ENCODE measurements at regions not wholly inside any gene's neighbourhood (a gene's known extent, or its start where the extent isn't known, plus 50 kb on each side); places are given as distances from the start of the nearest gene placed in this dataset.
"Not testable (repeated sequence)": the region's sequence is repeated elsewhere in the genome, so short reads cannot be mapped to it uniquely, and the experiment has no call there.

DNA sequence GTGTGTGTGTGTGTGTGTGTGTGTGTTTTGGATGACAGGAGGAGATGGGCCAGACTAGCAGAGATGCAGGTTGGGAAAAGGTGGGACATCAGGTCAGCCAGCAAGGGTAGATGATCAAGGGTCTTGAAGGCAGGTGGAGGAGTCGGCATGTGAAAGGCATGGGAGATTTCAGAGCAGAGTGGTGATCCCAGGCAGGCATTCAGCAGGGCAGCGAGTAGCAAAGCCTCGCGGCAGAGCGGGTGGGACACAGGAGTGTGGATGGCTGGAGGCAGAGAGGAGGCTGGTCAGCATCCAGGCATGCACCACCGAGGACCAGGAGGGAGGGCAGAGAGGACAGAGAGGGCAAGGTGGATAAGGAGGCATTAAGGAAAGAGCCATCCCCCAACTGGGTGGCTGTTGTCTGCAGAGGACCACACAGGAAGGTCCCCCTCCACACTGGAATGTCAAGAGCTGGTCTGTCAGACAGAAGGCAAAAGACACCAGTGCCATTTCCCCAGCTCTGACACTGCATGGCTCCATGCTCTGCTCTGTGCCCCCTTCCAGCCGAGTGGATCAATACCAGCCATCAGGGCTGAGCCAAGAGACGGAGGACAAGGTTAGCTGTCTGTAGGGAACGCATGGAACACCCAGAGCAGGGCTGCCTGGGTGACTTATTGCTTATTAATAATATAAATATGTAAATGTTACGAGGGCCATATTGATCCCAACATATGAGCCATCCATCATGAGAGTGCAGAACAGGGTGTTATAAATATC, 74.8 kb upstream of the RPL38 start:
- DNase-seq: no peak

DNA sequence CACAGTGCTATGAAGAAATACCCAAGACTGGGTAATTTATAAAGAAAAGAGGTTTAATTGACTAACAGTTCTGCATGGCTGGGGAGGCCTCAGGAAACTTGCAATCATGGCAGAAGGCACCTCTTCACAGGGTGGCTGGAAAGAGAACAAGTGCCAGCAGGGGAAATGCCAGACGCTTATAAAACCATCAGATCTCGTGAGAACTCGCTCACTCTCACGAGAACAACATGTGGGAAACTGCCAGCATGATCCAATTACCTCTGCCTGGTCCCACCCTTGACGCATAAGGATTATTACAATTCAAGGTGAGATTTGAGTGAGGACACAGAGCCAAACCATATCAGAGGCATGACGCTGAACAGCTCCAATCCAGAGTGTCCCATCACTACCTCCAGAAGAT, 73.7 kb upstream of the RPL38 start:
- not testable (repeated sequence) for DNase-seq

DNA sequence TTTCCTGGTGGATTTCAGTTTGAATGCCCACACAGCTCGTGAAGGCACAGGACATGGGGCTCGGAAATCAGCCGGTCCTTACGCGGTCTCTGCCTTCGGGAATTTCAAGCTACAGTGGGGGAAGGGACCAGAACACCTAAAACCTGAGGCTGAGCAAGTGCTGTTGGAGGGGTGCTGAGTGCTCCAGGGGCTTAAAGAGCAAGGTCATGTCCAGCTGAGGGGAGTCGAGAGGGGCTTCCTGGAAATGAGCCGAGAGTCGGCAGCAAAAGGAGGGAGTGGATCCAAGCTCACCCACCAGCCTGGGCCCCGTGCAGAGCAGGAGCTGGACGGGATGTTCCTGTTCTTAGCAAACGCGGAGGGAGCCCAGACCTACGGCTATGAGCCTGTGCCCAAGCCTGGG, 73.2 kb upstream of the RPL38 start:
- no peak for DNase-seq

DNA sequence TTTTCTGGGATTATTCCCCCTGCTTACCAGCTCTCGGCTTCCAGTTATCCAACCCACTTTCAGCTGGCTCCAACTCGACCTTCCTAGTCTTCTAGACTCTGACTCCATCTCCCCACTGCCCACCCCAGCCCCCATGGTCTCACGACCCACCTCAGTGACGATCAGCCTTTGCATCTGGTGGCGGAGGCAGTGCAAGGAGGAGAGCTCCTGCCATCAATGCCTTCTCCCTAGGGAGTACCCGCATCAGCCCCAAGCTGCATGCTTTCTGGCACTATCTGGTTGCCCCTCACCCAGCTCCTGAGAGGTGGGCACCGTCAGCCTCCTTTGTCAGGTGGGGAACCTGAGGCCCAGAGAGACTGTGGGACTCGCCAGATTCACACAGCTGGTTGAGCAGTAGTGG, 72.6 kb upstream of the RPL38 start:
- no peak for DNase-seq

DNA sequence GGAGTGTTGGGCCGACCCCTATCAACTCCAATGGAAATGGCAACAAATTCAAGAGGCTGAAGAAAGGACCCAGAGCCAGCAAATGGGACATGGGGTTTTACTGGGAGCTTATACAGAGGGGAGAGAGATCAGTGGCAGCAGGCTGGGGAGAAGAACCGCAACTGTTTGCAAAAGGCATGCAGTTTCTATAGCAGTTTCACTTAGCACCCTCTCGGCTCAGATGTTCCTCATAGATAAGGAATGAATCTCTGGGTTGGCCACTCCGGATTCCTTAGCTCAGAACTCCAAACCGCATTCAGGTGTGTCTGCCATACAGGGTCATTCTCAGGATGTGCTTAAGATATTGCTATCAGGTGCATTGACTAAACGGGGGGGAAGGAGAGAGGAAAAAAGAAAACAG, 71.1 kb upstream of the RPL38 start:
- DNase-seq: no peak

DNA sequence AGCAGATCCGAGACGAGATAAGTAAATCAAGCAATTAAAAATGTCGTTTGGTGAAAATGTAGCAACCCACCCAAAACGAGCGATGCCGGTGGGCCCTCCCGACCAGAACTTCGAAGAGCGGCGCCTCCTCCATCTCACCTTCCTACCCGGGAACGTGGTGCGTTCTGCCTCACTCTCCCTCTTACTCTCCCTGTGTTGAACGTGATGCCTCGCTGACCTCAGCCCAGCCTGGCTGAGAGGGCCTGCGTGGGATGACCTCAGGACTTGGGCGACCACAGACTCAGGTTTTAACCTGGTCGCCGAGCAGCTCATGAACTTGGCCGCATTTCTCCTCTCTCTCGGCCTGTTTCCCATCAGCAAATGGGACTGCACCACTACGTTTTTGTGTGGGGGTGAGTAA, 69.7 kb upstream of the RPL38 start:
- no peak for DNase-seq

DNA sequence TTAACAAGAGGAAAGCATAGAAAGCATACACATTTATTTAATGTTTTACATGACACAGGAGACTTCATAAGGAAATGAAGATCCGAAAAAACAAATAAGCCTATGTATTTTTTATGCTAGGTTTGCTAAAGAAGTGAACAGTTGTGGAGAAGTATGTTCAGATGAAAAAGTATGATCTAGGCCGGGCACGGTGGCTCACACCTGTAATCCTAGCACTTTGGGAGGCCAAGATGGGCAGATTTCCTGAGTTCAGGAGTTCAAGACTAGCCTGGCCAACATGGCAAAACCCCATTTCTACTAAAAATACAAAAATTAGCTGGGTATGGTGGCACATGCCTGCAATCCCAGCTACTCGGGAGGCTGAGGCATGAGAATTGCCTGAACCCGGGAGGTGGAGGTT, 69.2 kb upstream of the RPL38 start:
- not testable (repeated sequence) for DNase-seq

DNA sequence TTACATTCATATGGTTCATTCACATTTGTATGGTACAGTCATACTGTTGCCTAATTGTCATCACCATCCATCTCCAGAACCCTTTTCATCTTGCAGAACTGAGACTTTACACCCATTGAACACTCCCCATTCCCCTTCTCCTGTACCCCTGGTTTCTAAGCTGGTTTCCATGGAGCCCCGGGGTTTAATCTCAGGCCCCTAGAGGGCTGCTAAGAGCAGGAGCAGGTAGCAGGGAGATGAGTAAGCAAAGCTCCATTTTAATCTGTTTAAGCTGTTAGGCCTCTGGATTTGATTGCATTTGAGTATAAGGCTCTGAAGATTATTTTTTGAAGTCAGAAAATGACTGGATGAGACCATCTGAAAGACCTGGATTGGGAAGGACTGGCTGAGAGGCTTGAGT, 68.5 kb upstream of the RPL38 start:
- DNase-seq: no peak

DNA sequence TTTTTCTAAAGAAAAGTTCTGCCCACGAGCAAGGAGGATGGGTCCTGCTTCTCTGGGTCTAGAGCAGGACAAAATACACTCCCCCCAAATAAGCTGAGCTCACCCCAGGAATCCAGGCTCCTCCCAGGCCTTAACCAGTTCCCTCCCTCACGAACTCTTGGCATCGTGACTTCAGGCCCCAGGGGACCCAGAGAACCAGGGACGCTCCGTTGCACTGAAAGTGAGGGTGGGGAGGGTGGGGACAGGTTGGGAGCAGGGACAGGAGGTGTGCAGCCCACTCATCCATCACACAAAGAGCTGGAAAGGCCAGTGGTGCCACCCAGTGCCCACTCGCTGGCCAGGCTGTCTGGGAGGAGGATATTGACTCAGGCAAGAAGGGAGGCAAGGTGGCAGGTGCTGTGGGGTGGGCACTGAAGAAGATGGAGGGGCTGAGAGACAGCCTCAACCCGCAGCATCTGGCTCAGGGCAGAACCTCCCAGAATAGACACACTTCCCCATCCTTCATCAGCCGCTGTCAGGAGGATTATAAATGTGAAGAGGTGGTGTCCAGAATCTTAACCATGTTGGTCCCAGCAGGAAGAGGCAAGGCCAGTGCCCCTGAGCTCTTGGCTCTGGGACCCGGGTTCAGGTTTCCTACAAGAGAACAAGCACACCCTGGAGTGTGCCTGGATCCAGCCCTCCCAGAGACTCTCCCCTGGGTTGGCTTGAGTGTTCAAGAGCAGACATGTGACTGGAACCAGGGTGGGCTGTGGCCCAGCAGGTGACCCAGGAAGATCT, 67.9 kb upstream of the RPL38 start:
- DNase-seq: no peak

DNA sequence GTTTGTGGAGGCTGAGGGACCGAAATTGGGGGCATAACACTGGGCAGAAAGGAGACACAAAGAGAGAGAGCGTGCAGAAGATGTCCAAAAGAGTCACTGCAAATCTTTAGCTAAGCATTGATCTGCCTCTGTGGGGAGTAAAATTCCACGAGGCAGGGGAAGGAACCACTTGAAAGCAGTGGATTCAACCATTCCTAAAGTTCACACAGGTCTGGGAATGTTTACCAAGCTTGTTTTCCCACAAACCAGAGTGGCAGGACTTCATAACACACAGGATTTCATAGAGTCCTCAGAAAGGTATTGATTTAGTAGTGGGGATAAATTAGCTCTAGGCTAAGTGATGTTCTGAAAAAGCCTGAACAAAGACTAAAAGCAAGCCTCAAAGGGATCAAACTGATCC, 66.1 kb upstream of the RPL38 start:
- DNase-seq: no peak

DNA sequence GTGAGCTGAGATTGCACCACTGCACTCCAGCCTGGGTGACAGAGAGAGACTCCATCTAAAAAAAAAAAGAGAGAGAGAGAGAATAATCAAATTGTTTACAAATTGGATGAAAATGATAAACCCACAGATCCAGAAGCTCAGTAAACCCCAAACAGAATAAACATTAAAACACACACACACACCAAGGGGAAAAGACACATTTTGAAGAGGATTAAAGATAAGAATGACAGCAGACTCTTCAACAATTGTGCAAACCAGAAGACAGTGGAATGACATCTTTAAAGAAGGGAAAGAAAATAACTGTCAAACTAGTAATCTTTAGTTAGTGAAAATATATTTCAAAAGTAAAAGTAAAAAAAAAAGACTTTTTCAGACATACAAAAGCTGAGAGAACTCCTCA, 64.4 kb upstream of the RPL38 start:
- no peak for DNase-seq

DNA sequence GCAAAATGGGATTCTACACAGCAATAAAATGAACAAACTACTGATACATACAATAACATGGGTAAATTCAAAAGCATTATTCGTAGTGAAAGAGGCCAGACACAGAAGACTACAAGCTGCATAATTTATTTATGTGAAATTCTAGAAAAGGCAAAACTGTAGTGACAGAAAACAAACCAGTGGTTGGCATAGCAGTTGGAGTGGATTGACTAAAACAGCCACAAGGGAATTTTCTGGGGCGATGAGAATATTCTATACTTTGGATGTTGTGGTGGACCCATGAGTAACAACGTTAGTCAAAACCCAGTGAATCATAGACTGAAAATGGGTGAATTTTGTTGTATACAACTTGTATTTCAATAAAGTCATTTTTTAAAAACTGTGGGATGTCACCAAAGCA, 63.2 kb upstream of the RPL38 start:
- DNase-seq: no peak

DNA sequence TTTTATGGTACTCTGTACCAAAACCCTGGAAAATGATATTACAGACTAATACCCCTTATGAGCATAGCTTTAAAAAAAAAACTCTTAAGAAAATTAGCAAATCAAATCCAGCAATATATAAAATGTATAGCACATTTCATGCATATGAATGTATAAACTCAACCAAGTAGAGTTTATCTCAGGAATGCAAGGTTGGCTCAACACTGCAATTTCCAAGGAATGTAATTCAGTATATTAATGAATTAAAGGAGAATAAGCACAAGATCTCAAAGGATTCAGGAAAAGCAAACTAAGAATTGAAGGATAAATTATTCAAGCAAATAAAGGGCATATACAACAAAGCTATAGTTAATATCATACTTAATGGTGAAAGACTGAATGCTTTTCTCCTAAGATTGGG, 61.9 kb upstream of the RPL38 start:
- no peak for DNase-seq

DNA sequence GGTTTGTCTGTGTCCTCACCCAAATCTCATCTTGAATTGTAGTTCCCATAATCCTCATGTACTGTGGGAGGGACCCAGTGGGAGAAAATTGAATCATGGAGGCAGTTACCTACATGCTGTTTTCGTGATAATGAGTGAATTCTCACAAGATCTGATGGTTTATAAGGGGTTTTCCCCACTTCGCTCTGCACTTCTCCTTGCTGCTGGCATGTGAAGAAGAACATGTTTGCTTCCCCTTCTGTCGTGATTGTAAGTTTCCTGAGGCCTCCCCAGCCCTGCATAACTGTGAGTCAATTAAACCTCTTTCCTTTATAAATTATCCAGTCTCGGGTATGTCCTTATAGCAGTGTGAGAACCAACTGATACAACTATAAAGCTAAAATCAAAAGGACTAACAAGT, 60.2 kb upstream of the RPL38 start:
- not testable (repeated sequence) for DNase-seq

DNA sequence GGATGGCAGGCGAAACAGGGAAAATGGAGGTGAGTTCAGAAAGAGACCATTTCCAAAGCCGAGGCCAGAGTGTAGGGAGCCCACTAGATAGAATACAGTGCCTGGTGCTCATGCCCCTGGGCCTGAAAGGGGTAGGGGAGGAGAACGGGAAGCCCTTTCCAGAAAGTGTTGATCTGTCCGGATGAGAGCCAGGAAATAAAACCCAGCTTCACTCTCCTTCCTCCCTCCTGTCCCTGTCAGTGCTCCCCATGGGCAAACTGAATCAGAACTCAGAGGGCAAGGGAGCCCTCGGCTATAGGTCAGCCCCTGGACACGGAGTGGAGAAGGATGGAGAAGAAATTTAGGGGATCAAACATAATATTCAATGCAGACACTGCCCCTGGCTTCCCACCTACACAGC, 57.7 kb upstream of the RPL38 start:
- no peak for DNase-seq

DNA sequence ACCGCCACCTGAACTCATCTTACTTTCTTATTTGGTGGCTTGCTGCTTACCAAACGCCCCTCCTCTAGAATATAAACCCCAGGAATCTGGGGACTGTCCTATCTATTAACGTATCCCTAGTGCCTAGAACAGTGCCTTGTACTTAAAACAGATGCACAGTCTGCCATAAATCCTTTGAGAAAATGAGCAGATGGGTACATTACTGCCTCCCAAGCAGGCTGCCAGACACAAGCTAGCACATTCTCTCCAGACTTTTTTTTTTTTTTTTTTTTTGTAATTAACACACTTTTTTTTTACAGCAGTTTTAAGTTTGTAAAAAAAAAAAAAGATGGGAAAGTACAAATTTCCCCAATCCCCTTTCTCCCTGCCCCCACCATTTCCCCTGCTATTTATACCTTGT, 57.3 kb upstream of the RPL38 start:
- DNase-seq: no peak

DNA sequence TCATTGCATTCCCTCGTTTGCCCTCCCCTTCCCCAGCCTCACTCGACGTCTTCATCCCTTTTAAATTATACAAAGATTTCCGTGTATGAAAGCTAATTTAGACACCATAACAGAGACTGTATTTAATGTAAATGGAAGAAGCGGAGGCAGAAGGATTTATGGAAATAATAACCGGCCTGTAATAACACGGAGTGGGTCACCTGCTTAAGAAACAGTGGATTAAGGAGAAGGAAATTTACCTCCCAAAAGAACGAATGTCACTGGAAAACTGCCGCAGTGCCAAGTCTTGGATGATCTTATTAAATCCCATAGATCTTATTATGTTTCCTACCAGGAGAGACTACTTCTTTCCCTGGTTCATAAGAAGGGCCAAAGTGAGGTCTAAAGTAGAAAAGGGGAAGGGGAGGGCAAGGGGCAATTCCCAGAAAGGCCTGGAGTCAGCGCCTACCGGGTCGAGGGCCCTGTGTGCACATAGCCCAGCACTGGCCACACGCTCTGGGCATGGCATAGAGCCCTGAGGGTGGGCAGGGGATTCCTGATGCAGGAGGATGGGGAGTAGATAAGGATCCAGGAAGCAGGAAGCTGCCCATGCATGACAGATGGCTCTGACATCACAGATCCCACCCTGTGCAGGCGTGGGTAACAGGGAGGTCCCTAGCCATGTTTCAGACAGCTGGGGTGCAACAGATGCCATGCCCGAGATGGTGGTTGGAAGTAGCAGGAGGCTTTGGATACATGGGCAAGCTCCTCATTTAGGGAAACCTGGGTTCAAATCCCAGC, 56.2 kb upstream of the RPL38 start:
- DNase-seq: no peak

DNA sequence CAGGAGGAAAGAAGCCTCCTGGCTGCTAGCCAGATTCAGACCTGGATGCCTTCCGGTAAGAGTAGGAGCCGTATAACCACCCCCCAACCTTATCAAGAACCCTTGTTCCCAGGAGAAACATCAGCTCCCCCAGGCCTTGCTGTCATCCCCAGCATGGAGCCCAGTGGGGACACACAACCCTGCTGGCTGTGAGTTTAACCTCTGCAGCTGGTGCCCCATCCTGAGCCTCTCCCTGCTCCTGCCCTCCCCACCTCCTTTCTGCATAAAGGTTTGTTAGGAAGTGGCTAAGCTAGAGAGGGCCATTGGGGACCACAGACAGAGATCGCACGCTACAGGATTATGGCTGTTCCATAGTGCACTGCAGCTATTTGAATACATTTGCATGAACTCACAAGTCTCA, 55.5 kb upstream of the RPL38 start:
- DNase-seq: no peak

DNA sequence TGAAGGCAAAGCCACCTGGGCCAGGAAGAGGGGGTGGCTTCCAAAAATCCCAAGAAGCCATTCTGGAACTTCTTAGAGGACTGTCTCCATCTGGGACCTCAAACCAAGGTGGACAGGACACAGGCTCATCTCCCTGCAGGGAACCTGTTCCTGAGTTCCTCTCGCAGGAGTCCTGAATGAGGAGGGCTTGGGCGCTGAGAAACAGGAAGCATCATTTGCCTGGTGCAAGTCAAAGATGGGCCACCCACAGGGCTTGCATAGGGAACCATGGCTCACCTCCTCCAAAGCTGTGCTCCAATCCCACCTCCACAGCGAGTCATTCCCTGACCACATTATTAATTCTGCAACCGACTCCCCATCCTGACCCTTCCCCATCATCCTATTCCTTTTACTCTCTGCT, 55.0 kb upstream of the RPL38 start:
- no peak for DNase-seq

DNA sequence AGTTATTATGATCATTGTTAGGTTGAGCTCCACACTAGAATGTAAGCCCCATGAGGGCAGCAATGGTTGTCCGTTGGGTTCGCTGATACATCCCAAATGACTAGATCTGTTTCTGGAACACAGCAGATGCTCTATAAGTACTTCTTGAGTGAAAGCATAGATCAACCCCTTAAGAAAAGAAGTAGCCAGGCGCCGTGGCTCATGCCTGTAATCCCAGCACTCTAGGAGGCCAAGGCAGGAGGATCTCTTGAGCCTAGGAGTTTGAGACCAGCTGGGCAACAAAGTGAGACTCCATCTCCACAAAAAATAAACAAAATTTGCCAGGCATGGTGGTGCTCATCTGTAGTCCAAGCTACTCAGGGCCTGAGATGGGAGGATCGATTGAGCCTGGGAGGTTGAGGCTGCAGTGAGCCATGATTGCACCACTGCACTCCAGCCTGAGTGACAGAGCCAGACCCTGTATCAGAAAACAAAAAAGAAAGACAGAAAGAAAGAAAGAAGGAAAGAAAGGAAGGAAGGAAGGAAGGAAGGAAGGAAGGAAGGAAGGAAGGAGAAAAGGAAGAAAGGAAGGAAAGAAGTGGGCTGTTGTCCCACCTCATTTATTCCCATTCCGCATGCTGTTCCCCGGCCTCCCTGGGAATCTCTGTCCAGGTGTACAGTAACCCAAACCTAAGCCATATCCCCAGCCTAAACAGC, 54.4 kb upstream of the RPL38 start:
- no peak for DNase-seq

DNA sequence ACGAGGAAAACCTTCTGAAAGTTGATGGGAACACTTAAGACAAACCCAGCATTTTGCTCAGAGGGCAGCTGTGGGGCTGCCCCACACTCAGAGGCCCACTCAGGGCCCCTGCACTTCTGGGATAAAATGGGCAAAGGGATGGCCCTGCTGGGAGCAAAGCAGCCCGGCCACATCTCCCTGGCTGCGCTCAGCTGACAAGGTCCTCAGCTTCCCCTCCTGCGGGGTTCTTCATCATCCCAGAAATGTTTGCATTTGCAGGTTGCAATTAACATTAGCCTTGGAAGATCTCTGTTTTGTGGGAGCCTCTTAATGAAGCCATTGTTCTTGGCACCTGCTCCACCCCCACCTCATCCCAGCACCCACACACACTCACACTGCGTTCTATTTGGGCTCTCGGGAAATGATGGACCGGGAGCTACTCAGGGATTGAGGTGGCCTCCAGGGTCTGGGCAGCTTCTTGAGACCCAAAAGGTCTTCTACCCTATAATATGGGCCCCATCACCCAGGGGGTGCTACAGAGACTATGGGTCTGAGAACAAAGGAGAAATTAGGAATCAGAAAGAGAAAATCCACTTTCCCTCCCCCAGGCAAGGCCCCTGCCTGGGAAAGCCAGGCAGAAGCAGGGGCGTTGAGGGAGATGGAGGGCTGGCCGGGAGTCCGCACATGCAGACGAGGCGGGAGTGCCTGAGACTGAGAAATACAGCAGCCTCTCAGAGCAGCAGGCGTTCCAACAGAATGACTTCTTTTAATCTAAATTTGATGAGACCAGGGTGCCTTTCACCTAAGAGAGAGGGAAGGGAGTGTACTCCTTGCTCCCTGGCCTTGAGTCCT, 53.7 kb upstream of the RPL38 start:
- no peak for DNase-seq

DNA sequence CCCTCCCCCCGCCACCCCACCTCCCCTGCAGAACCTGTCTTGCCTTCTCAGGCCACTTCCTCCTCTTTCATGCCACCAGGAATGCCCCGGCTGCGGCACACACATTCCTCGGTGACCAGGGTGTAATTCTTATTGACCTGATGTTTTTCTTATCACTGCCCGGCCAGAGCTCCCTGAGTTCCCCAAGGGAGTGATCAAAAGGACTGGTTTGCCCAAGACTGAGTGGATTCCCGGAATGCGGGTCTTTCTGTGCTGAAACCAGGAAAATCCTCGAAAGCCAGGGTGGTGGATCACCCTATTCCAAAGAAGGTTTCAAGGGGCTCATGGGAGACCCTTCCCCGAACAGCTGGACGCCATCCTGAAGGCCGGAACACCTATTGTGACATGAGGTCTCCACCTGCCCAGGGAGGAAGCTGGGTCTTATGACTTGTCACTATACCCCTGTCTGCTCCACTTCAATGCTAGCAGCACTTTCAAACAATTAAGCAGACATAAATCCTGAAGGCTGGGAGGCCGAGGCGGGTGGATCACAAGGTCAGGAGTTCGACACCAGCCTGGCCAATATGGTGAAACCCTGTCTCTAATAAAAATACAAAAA, 53.0 kb upstream of the RPL38 start:
- no peak for DNase-seq

Measured in stimulated activated CD4-positive, alpha-beta T cell treated with anti-CD3 and anti-CD28 coated beads, Interleukin-1b, Interleukin-23, amount 100 ng/mL, for 48 hours (primary cell).